ENCODE measurements at regions not wholly inside any gene's neighbourhood (a gene's known extent, or its start where the extent isn't known, plus 50 kb on each side); places are given as distances from the start of the nearest gene placed in this dataset.
"Not testable (repeated sequence)": the region's sequence is repeated elsewhere in the genome, so short reads cannot be mapped to it uniquely, and the experiment has no call there.

DNA sequence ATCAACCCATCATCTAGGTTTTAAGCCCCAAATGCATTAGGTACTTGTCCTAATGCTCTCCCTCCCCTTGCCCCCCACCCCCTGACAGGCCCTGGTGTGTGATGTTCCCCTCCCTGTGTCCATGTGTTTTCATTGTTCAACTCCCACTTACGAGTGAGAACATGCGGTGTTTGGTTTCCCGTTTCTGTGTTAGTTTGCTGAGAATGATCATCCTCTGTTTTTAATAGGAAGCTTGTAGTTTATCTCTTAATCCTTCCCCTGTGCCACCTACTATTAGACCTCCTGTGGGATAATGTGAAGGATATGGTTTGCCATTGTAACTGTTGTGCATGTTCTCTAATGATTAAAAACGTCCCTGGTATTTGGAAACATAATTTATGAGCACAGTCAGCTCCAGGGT, 299.4 kb upstream of the USP24 start:
- not testable (repeated sequence) for DNase-seq

DNA sequence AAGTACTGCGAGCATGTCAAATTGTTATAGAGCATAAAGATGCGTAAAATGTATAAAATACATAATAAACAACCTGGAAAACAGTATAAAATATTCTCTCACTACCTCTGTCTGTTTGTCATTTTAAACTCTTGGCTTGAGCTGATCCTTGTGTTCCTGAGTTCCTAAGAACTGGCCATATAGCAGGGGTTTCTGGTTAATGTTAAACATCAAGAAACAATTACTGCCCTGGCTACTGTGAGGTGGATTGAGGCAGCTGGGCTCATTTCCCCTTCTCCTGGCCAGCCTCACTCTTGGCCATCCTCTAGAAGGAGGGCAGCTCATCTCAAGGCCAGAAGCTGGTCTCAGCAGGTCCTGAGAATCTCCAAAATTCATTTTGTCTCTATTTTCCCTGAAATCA, 297.3 kb upstream of the USP24 start:
- no peak for DNase-seq

DNA sequence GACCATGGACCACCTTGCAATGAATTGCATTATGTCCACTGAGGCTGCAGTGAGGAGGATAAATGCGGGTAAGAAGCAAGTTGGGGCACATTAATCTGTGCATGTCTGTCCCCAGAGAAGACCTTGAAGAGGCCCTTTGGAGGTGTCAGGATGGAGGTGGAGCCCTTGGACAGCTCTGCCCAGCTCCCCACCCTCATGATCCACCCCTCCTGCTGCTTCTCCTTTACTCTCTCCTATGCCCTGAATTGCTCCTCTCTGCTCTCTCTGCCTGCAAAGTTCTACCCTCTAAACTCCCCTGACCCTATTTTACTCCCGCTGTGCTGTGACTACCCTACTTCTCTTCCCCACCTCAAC, 292.4 kb upstream of the USP24 start:
- no peak for DNase-seq

DNA sequence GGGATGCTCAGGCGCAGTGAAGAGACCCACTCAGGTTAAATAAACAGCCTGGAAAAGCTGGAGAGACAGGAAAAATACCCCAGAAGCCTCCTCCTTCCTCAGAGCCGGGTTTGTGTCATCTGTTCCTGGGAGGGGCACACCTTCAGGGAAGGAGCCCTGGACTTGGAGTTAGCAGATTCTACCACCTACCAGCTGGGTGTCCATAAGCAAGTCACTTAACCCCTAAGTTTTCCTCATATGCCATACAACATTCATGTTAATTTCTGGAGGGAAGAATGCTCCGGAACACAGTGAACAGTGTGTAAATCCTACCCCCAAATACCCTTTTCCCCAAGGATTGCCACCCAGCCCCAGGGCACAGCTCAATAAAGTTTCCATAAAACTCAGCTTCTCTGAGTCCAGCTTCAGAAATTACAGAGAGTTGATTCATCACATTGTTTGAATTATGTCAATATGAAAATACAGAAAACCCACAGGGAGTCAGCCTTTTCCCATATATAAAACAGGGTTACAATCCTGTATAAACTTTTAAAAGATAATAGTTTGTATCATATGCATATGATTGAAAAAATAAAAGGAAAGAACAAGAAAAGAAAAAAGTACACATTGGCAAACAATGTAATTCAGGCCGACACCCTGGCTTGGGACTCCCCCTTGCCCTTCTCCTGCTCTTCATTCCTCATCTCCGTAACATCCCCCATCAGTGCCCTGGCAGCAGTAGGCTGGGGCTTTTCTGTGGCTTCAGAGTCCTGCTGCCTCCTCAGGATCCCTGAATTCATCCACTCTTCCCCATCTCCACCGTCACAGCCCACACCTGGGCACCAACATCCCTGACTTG, 291.8 kb upstream of the USP24 start:
- no peak for DNase-seq

DNA sequence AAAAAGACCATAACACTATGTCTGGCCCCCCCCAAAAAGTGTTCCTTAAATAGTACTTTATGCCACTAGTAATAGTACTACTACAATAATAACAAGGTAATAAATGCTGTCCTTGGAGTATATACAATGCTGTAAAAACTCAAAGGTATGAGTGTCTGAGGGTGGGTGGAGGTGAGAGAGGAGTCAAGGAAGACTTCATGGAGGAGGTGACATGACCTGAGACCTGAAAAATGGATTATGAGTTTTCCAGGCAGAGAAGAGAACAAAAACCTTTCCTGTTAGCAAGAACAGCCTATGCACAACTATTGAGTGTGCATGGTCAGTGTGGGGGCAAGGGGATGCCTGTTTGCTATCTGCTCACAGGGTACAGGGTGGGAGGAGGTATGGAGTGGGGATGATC, 290.2 kb upstream of the USP24 start:
- no peak for DNase-seq

GRCh38 chr1:55504306-55504731, 289.2 kb upstream of the USP24 start:
- DNase-seq = peak; percentile 58

GRCh38 chr1:55503663-55504305, 288.6 kb upstream of the USP24 start:
- no peak for DNase-seq

GRCh38 chr1:55500601-55501000, 285.4 kb upstream of the USP24 start:
- DNase-seq = no peak

DNA sequence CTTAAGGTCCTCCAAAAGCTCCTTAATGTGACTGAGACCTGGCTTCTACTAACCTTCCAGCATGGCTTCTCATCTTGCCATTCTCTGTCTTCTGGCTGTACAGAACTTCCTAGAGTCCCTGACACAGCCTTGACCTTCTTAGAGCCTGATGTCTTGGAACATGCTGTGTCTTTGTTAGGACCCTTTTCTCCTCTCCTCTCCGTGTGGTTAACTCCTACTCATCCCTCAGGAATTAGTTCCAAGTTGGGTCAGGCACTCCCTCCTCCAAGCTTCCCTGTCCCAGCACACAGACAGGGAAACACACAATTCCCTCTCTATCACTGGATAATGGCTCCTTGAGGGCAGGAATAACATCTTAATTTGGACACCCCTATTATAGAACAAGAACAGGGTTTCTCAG, 275.4 kb upstream of the USP24 start:
- DNase-seq = no peak

GRCh38 chr1:55484173-55484572, 269.0 kb upstream of the USP24 start:
- no peak for DNase-seq

DNA sequence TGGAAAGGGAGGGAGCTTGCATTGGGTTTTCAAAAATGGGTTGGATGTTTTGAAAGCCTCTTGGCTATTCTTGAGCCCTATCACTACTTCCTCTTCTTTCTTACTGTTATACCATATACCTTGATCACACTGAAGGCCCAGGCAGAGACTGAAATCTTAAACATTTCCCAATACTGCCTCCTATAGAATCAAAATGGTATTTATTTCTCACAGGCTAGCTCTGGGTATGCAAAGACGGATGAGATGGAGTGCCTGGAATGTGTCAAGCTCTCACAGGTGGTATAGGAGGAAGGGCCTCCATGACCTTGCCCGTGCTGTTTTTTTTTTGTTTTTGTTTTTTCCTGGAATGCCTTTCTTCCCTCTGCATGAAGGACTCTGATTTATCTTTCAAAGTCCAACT, 268.4 kb upstream of the USP24 start:
- DNase-seq = no peak

DNA sequence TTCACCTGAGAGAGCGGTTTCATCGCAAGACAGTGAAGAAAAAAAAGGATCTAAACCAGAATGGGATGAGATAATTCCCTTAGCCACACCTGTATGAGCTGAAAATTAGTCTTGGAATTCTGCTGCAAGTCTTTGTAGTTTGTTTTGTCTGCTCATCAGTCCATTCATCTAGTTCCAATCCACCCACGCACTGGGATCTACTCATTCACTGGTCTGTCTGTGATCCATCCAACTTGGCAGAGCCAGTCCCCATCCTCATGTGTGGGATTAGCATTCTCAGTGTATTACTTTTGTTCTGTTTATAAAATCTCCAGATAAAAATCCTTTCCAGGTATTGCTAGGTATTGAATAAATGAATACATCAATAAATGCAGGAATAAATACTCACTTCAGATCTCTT, 266.5 kb upstream of the USP24 start:
- no peak for DNase-seq

DNA sequence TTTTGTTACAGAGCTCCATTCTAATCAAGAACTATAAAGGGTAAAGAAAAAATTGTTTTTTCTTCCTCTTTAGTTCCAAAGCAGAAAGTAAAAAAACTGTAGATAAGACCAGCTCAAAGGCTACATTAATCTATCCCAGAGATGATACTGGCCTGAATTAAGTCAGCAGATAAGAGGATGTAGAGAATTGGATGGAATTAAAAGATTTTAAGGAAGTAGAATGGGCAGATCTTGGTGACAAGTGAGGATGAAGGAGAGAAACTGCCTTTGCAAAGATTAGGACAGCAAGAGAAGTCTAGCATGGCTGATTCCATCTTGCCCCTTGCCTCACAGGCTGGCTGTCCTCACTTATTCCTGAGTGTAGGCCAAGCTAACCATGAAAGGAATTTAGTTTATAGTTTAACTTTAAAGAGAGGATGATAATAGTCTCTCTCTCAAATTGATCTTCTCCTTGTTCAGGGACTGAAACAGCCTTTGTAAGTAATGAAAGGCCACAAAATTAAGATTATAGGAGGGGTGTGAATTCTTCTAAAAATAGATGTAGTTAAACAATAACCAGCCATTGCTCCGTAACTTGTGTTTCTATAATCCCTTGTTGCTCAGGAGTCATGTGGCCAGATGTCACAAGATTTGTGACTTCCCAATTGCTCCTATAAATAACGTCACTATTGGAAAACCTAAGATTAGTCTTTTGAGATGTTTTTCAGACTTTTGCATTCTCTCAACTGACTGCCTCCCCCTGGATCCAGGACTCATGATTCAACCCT, 265.0 kb upstream of the USP24 start:
- DNase-seq = no peak

DNA sequence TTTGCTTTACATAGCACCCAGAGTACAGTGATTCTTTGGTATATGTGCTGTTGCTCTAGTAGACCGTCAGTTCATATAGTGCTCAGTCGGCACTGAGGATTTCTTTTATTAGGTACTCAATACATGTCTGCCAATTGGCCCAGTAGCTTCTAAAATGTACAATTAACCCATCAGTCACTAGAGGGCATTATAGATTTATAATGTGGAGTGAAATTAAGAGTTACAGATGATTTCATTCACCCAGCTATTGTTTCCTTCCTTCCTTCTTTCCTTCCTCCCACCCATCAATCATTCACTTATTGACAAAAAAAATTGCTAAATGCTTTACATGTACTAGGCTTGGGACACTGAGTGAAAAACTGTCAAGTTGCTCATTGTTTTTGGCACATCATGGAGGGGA, 263.6 kb upstream of the USP24 start:
- DNase-seq = peak; percentile 34

GRCh38 chr1:55477953-55478352, 262.8 kb upstream of the USP24 start:
- no peak for DNase-seq

DNA sequence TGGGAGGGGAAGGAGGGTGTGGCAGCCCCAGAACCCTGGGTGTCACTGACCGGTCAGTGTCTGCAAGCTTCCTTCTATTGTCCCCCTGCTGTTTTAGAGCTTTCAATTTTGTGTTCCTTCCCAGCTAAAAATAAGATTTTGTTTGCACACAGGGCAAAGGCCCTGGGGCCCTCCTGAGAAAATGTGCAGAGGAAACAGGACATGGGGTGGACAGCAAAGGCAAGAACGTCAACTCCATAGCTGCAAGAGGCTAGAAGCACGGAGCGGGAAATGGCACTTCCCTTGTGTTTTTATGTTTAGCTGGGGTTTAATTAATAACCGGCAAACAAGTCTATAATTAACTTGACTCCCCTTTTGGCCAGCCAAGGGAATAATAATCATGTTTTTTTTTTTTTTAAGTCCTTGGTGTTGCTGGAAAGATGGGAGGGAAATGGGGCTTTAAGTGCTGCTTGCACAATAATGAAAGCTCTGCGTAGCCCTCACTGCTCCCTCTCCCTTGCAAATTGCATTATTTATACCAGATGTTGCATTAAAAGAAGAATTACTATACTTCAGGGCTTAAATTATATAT, 261.4 kb upstream of the USP24 start:
- no peak for DNase-seq

DNA sequence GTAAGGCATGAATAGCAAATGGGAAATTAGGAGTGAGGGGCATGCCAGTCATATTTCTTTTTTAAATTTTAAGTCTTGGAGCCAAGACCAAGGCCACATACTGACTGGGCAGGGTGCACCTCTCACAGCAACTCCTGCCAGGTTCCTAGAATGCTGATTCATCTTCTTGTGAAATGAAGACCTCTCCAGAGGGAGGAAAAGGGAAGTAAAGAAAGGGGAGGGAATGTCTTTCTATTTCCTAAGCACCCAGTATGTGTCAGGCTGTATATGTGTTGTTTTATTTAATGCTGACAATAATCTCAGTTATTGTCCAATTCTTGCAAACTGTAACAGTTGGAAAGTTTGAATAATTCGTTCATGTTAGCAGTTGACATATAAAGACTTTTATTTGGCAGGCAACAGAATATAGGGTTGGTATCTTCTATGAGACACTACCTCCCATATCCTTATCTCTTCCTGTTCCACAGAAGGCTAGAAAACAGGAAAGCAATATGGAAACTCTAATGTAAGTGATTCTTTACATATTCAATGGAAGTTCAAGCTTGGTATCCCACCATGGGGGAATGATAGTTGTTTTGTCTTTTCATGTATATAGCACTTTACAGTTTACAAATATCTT, 259.1 kb upstream of the USP24 start:
- DNase-seq = peak; percentile 61

DNA sequence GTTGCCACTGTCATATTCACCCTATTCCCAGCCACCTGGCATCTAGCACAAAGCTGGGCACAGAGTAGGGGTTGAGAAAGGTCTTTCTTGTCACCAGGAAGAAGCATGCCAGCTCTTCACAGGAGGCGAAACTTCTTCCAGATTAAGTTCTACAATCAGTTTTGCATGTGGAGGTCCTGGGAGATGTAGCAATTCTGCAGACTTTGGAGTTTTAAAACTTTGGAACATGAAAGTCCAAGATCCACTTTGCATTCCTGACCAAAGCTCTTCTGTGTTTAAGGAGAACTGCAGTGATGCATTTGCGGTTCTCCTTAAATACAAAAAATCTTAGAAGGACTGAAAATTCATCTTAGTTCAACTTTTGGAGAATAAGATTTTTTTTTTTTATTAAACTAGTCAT, 258.5 kb upstream of the USP24 start:
- DNase-seq = no peak

DNA sequence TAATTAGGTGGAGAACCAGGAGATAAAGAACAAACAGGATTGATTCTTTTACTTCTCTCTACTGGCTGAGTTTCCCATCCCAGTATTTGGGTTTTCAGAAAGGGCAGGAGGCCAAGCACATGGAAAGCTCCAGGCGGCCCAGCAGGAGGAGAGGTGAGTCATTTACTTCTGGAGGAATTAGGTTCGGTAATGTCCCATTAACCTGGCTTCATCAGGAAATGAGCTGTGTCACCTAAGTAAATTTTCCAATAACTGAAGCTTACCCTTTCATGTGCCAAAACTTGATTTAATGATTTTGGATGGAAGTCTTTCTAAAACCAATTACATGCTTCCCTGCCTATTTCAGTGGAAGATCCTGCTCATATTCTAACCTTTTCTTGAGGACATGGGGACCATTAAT, 257.6 kb upstream of the USP24 start:
- DNase-seq = peak; percentile 92

GRCh38 chr1:55472115-55472514, 257.0 kb upstream of the USP24 start:
- DNase-seq = no peak

GRCh38 chr1:55468142-55468795, 253.1 kb upstream of the USP24 start:
- no peak for DNase-seq

GRCh38 chr1:55466921-55467320, 251.8 kb upstream of the USP24 start:
- no peak for DNase-seq

- peak; percentile 41 for DNase-seq
Measured at GRCh38 chr1:55466373-55466772, 251.2 kb upstream of the USP24 start.

Data from NCI-H446 treated with DMSO at 0.1 percent for 48 hours (cell line).